ENCODE measurements at regions not wholly inside any gene's neighbourhood (a gene's known extent, or its start where the extent isn't known, plus 50 kb on each side); places are given as distances from the start of the nearest gene placed in this dataset.

- RAD21 ChIA-PET (ENCODE audit: unreplicated experiment) = no interaction called here
- intact Hi-C loops (cut with micrococcal nuclease; ENCODE audit: unreplicated experiment) (no loop called here), in situ Hi-C loops (cut with MboI) (no loop called here)
- DNase-seq (ENCODE audit: low read depth, low spot score) (no peak), FAIRE-seq (no peak), ATAC-seq (no peak)
- TF ChIP-seq ZZZ3 (IDR thresholded peaks at IDR 0.05; ENCODE audit: control insufficient read depth, insufficient read length, low read depth) = no peak
- TF ChIP-seq EP300 (IDR thresholded peaks at IDR 0.05; ENCODE audit: borderline replicate concordance in 1 of 2, control insufficient read depth in 1 of 2, low read depth in 2 of 2, low read length in 2 of 2) = no peak
- TF ChIP-seq ZBED1 (IDR thresholded peaks at IDR 0.05; ENCODE audit: borderline replicate concordance) = no peak
- no peak for TF ChIP-seq DPF2 (IDR thresholded peaks at IDR 0.05)
- TF ChIP-seq TARDBP (IDR thresholded peaks at IDR 0.05; ENCODE audit: borderline replicate concordance) = no peak
- no peak for TF ChIP-seq POLR2A (IDR thresholded peaks at IDR 0.05; ENCODE audit: low read depth, low read length)
- no peak for TF ChIP-seq SUPT20H (IDR thresholded peaks at IDR 0.05; ENCODE audit: borderline replicate concordance, control insufficient read depth, low read depth, low read length)
- TF ChIP-seq MEF2A (IDR thresholded peaks at IDR 0.05; ENCODE audit: insufficient read depth, low read depth, low read length) = no peak
- no peak for TF ChIP-seq JUNB (IDR thresholded peaks at IDR 0.05)
- TF ChIP-seq MTA3 (IDR thresholded peaks at IDR 0.05; ENCODE audit: borderline replicate concordance, low read length) = no peak
- TF ChIP-seq CREM (IDR thresholded peaks at IDR 0.05; ENCODE audit: low read depth) = no peak
- no peak for TF ChIP-seq FOXM1 (IDR thresholded peaks at IDR 0.05; ENCODE audit: low read depth, low read length)
- TF ChIP-seq SPI1 (IDR thresholded peaks at IDR 0.05; ENCODE audit: borderline replicate concordance, insufficient read depth, low read depth, low read length) = no peak
- TF ChIP-seq ELK1 (IDR thresholded peaks at IDR 0.05; ENCODE audit: low read depth, low read length) = no peak
- no peak for TF ChIP-seq RAD21 (IDR thresholded peaks at IDR 0.05; ENCODE audit: insufficient read depth, low read depth, low read length)
- Histone ChIP-seq H3K27ac (ENCODE audit: control insufficient read depth, insufficient read depth) (no peak overlapping the region), H3K79me2 (ENCODE audit: control insufficient read depth, insufficient read depth, low read length) (no peaks in the 10 kb centered on the region), H3K4me3 (no peak overlapping the region), H3K36me3 (ENCODE audit: control insufficient read depth in 2 of 2, insufficient read depth in 2 of 2, low read length in 1 of 2) (no peaks in the 10 kb centered on the region), H4K20me1 (ENCODE audit: control insufficient read depth, insufficient read depth) (no peaks in the 10 kb centered on the region), H2AFZ (ENCODE audit: control insufficient read depth, low read depth, low read length) (no peak overlapping the region), H3K4me2 (ENCODE audit: control insufficient read depth, insufficient read depth) (no peak overlapping the region), H3K9me3 (replicated peaks; ENCODE audit: control insufficient read depth, insufficient read depth, low read length) (no peaks in the 10 kb centered on the region), H3K27me3 (replicated peaks in 1 of 2; ENCODE audit: control insufficient read depth in 2 of 2, insufficient read depth in 2 of 2, low read length in 1 of 2) (no peaks in the 10 kb centered on the region), H3K9ac (ENCODE audit: control insufficient read depth, insufficient read depth, low read length) (no peak overlapping the region), H3K4me1 (ENCODE audit: control insufficient read depth, insufficient read depth, low read length) (no peaks in the 10 kb centered on the region)
- CTCF ChIA-PET = no interaction called here
- SMC1A ChIA-PET (ENCODE audit: uncharacterized antibody, unreplicated experiment) = no interaction called here
- POLR2A ChIA-PET = no interaction called here
- WGBS (ENCODE audit: insufficient coverage, insufficient replicate concordance, low lambda C conversion rate, missing lambda C conversion rate) = 28% methylated on average over 5 of the region's 5 CpGs
- no TSS peak for BruUV-seq (replicated peaks)
Observed at GRCh38 chr7:118006979-118007378, 133.7 kb upstream of the CTTNBP2 start.
